Astrocyte of the spinal cord (primary cell): ENCODE measurements at regions not wholly inside any gene's neighbourhood (a gene's known extent, or its start where the extent isn't known, plus 50 kb on each side); places are given as distances from the start of the nearest gene placed in this dataset.

Experiments
- DNase-seq: peaks from one replicate; pipeline ENCODE4 v3.0.0; 2011; ENCODE audit warnings: low read depth, low spot score
- H3K4me3 ChIP-seq: 2 replicates; pipeline ENCODE4 v1.5.1; 2011; ENCODE audit warnings: low read depth, mild to moderate bottlenecking, low read length, moderate library complexity
- CTCF ChIP-seq: IDR thresholded peaks from 2 replicates; pipeline ENCODE4 v1.5.1; 2012; ENCODE audit warnings: low read depth, mild to moderate bottlenecking, low read length, inconsistent platforms
- in situ Hi-C: cut with HindIII; loops from 2 replicates; pipeline ENCODE4 v1.10.0; 2017; ENCODE audit warnings: low sequenced_read_pairs

- in situ Hi-C loops = no loop called here
- no peak overlapping the region for H3K4me3 ChIP-seq
- DNase-seq = no peak
- no peak for TF ChIP-seq CTCF
Measured at GRCh38 chr10:55897490-55897921, 463.6 kb downstream of the ZWINT start.

GRCh38 chr10:55892276-55892675, 468.8 kb downstream of the ZWINT start:
- no peak overlapping the region for H3K4me3 ChIP-seq
- in situ Hi-C loops = no loop called here
- DNase-seq = no peak
- no peak for TF ChIP-seq CTCF

- TF ChIP-seq CTCF = no peak
- in situ Hi-C loops = no loop called here
- H3K4me3 ChIP-seq = no peak overlapping the region
- no peak for DNase-seq
Measured at GRCh38 chr10:55881588-55881987, 479.5 kb downstream of the ZWINT start.

- in situ Hi-C loops = no loop called here
- TF ChIP-seq CTCF = no peak
- DNase-seq = no peak
- no peak overlapping the region for H3K4me3 ChIP-seq
Measured at GRCh38 chr10:55873485-55873884, 487.6 kb downstream of the ZWINT start.

- in situ Hi-C loops = no loop called here
- no peak for TF ChIP-seq CTCF
- H3K4me3 ChIP-seq = no peak overlapping the region
- DNase-seq = no peak
Measured at GRCh38 chr10:55870186-55870585, 490.9 kb downstream of the ZWINT start.

- no peak overlapping the region for H3K4me3 ChIP-seq
- in situ Hi-C loops = no loop called here
- TF ChIP-seq CTCF = no peak
- no peak for DNase-seq
Measured at GRCh38 chr10:55867848-55868247, 493.2 kb downstream of the ZWINT start.

GRCh38 chr10:55858730-55859129, 502.3 kb downstream of the ZWINT start:
- H3K4me3 ChIP-seq = no peak overlapping the region
- DNase-seq = no peak
- in situ Hi-C loops = no loop called here
- no peak for TF ChIP-seq CTCF
